ENCODE measurements at regions not wholly inside any gene's neighbourhood (a gene's known extent, or its start where the extent isn't known, plus 50 kb on each side); places are given as distances from the start of the nearest gene placed in this dataset.

- CTCF ChIA-PET = no interaction called here
- POLR2A ChIA-PET = interaction anchor here (0.6 kb wide), 1 partner anchor 1816 kb away, joined by 5 read pairs; no protein-coding TSS in a partner anchor
- TF ChIP-seq ZNF292 (tag by site-specific recombination; IDR thresholded peaks at IDR 0.05; ENCODE audit: borderline replicate concordance, low read depth) = no peak
- TF ChIP-seq ZNF629 (tag by site-specific recombination; IDR thresholded peaks at IDR 0.05) = no peak
- no peak for TF ChIP-seq ZNF521 (tag by site-specific recombination; IDR thresholded peaks at IDR 0.05)
- TF ChIP-seq ZNF785 (tag by site-specific recombination; IDR thresholded peaks at IDR 0.05) = no peak
- TF ChIP-seq YY2 (tag by site-specific recombination; IDR thresholded peaks at IDR 0.05) = no peak
- no peak for TF ChIP-seq ZNF121 (tag by site-specific recombination; IDR thresholded peaks at IDR 0.05)
- TF ChIP-seq BCL11A (tag by site-specific recombination; IDR thresholded peaks at IDR 0.05; ENCODE audit: low read depth) = no peak
- no peak for TF ChIP-seq ZBTB48 (tag by site-specific recombination; IDR thresholded peaks at IDR 0.05)
- no peak for TF ChIP-seq PRDM2 (tag by site-specific recombination; IDR thresholded peaks at IDR 0.05; ENCODE audit: borderline replicate concordance)
- TF ChIP-seq ZNF10 (tag by site-specific recombination; IDR thresholded peaks at IDR 0.05) = no peak
- no peak for TF ChIP-seq WT1 (tag by site-specific recombination; IDR thresholded peaks at IDR 0.05)
- no peak for TF ChIP-seq OVOL3 (tag by site-specific recombination; IDR thresholded peaks at IDR 0.05)
- TF ChIP-seq ZNF514 (tag by site-specific recombination; IDR thresholded peaks at IDR 0.05) = no peak
- no peak for TF ChIP-seq ZXDB (tag by site-specific recombination; IDR thresholded peaks at IDR 0.05)
- TF ChIP-seq ZNF214 (tag by site-specific recombination; IDR thresholded peaks at IDR 0.05; ENCODE audit: borderline replicate concordance) = no peak
- TF ChIP-seq ZNF677 (tag by site-specific recombination; IDR thresholded peaks at IDR 0.05) = no peak
- TF ChIP-seq BCL6B (tag by site-specific recombination; IDR thresholded peaks at IDR 0.05) = no peak
- TF ChIP-seq GLIS2 (tag by site-specific recombination; IDR thresholded peaks at IDR 0.05) = no peak
- no peak for TF ChIP-seq ZNF529 (tag by site-specific recombination; IDR thresholded peaks at IDR 0.05; ENCODE audit: insufficient replicate concordance)
- Histone ChIP-seq H3K36me3 (ENCODE audit: control insufficient read depth in 2 of 2, insufficient read depth in 1 of 2, low read length in 2 of 2) (no peaks in the 10 kb centered on the region), H3K27ac (ENCODE audit: extremely low read depth, low read depth, low read length) (no peak overlapping the region), H3K4me3 (ENCODE audit: low read depth, low read length) (no peak overlapping the region), H3K4me1 (ENCODE audit: control insufficient read depth, insufficient read depth, low read length) (no peaks in the 10 kb centered on the region), H3K9me3 (ENCODE audit: control insufficient read depth, insufficient read depth, low read depth, low read length) (no peaks in the 10 kb centered on the region)
Measured at GRCh38 chr5:60546207-60546606, 153.8 kb downstream of the DEPDC1B start.

GRCh38 chr5:60545551-60545950 lies 154.4 kb downstream of the DEPDC1B start:
- Histone ChIP-seq H3K27ac (ENCODE audit: extremely low read depth, low read depth, low read length) (no peak overlapping the region), H3K9me3 (ENCODE audit: control insufficient read depth, insufficient read depth, low read depth, low read length) (no peaks in the 10 kb centered on the region), H3K4me1 (ENCODE audit: control insufficient read depth, insufficient read depth, low read length) (no peaks in the 10 kb centered on the region), H3K36me3 (ENCODE audit: control insufficient read depth in 2 of 2, insufficient read depth in 1 of 2, low read length in 2 of 2) (no peaks in the 10 kb centered on the region), H3K4me3 (ENCODE audit: low read depth, low read length) (no peak overlapping the region)
- ChIA-PET CTCF (no interaction called here), POLR2A (no interaction called here)
- no peak for TF ChIP-seq HIC1 (tag by site-specific recombination; IDR thresholded peaks at IDR 0.05)
- no peak for TF ChIP-seq FEZF1 (tag by site-specific recombination; IDR thresholded peaks at IDR 0.05)
